ENCODE measurements at regions not wholly inside any gene's neighbourhood (a gene's known extent, or its start where the extent isn't known, plus 50 kb on each side); places are given as distances from the start of the nearest gene placed in this dataset.

GRCh38 chr11:15852179-15852578 is 504.2 kb downstream of the SOX6 start:
- H3K4me1 Mint-ChIP-seq (ENCODE audit: unreplicated experiment) = peaks cover 13% of the 10 kb centered on the region
- peak; percentile 58 for TF ChIP-seq CTCF (IDR thresholded peaks at IDR 0.05; ENCODE audit: unreplicated experiment)
- H3K27ac Mint-ChIP-seq (ENCODE audit: unreplicated experiment) = no peak overlapping the region
- H3K36me3 Mint-ChIP-seq (ENCODE audit: low read depth, unreplicated experiment) = no peaks in the 10 kb centered on the region
- H3K4me3 Mint-ChIP-seq (ENCODE audit: unreplicated experiment) = no peak overlapping the region
- peak; percentile 37 for DNase-seq (ENCODE audit: low spot score)
- H3K9me3 Mint-ChIP-seq (ENCODE audit: unreplicated experiment) = no peaks in the 10 kb centered on the region
- no peaks in the 10 kb centered on the region for H3K27me3 Mint-ChIP-seq (ENCODE audit: unreplicated experiment)

GRCh38 chr11:15854245-15854644 is 502.1 kb downstream of the SOX6 start:
- Mint-ChIP-seq H3K4me3 (ENCODE audit: unreplicated experiment) (no peak overlapping the region), H3K27me3 (ENCODE audit: unreplicated experiment) (peaks cover 1% of the 10 kb centered on the region), H3K27ac (ENCODE audit: unreplicated experiment) (no peak overlapping the region), H3K9me3 (ENCODE audit: unreplicated experiment) (no peaks in the 10 kb centered on the region), H3K36me3 (ENCODE audit: low read depth, unreplicated experiment) (no peaks in the 10 kb centered on the region), H3K4me1 (ENCODE audit: unreplicated experiment) (peaks cover 13% of the 10 kb centered on the region)
- no peak for DNase-seq (ENCODE audit: low spot score)
- no peak for TF ChIP-seq CTCF (IDR thresholded peaks at IDR 0.05; ENCODE audit: unreplicated experiment)

GRCh38 chr11:15858881-15859280 is 497.5 kb downstream of the SOX6 start:
- DNase-seq (ENCODE audit: low spot score) = no peak
- no peak for TF ChIP-seq CTCF (IDR thresholded peaks at IDR 0.05; ENCODE audit: unreplicated experiment)
- no peaks in the 10 kb centered on the region for H3K9me3 Mint-ChIP-seq (ENCODE audit: unreplicated experiment)
- no peak overlapping the region for H3K27ac Mint-ChIP-seq (ENCODE audit: unreplicated experiment)
- H3K4me1 Mint-ChIP-seq (ENCODE audit: unreplicated experiment) = no peaks in the 10 kb centered on the region
- peaks cover 4% of the 10 kb centered on the region for H3K27me3 Mint-ChIP-seq (ENCODE audit: unreplicated experiment)
- peak overlapping the region; percentile 57 for H3K4me3 Mint-ChIP-seq (ENCODE audit: unreplicated experiment)
- no peaks in the 10 kb centered on the region for H3K36me3 Mint-ChIP-seq (ENCODE audit: low read depth, unreplicated experiment)

GRCh38 chr11:15859411-15859810 is 496.9 kb downstream of the SOX6 start:
- Mint-ChIP-seq H3K36me3 (ENCODE audit: low read depth, unreplicated experiment) (no peaks in the 10 kb centered on the region), H3K4me1 (ENCODE audit: unreplicated experiment) (peaks cover 3% of the 10 kb centered on the region), H3K27me3 (ENCODE audit: unreplicated experiment) (peaks cover 6% of the 10 kb centered on the region), H3K4me3 (ENCODE audit: unreplicated experiment) (no peak overlapping the region), H3K27ac (ENCODE audit: unreplicated experiment) (no peak overlapping the region), H3K9me3 (ENCODE audit: unreplicated experiment) (no peaks in the 10 kb centered on the region)
- DNase-seq (ENCODE audit: low spot score) = no peak
- no peak for TF ChIP-seq CTCF (IDR thresholded peaks at IDR 0.05; ENCODE audit: unreplicated experiment)

GRCh38 chr11:15861256-15861655 is 495.1 kb downstream of the SOX6 start:
- DNase-seq (ENCODE audit: low spot score) = no peak
- Mint-ChIP-seq H3K36me3 (ENCODE audit: low read depth, unreplicated experiment) (no peaks in the 10 kb centered on the region), H3K27ac (ENCODE audit: unreplicated experiment) (peak overlapping the region; percentile 5), H3K9me3 (ENCODE audit: unreplicated experiment) (no peaks in the 10 kb centered on the region), H3K27me3 (ENCODE audit: unreplicated experiment) (peaks cover 6% of the 10 kb centered on the region), H3K4me1 (ENCODE audit: unreplicated experiment) (peaks cover 9% of the 10 kb centered on the region), H3K4me3 (ENCODE audit: unreplicated experiment) (no peak overlapping the region)
- TF ChIP-seq CTCF (IDR thresholded peaks at IDR 0.05; ENCODE audit: unreplicated experiment) = no peak
